ENCODE measurements at regions not wholly inside any gene's neighbourhood (a gene's known extent, or its start where the extent isn't known, plus 50 kb on each side); places are given as distances from the start of the nearest gene placed in this dataset.

- Histone ChIP-seq H3K9me3 (ENCODE audit: control insufficient read depth, insufficient read depth, low read depth, low read length) (no peaks in the 10 kb centered on the region), H3K27ac (ENCODE audit: insufficient read depth, low read length) (no peak overlapping the region), H3K9ac (ENCODE audit: insufficient read depth, low read length) (no peak overlapping the region), H3K4me1 (ENCODE audit: control insufficient read depth, extremely low read depth, insufficient read depth, low read length) (no peaks in the 10 kb centered on the region), H4K20me1 (ENCODE audit: control insufficient read depth, extremely low read depth, insufficient read depth, low read length) (no peaks in the 10 kb centered on the region), H2AFZ (ENCODE audit: low read length) (no peak overlapping the region), H3K27me3 (ENCODE audit: control insufficient read depth, insufficient read depth, low read length) (no peaks in the 10 kb centered on the region), H3K4me3 (replicated peaks in 1 of 4; ENCODE audit: control extremely low read depth in 1 of 4, insufficient read depth in 1 of 4, low read depth in 3 of 4, low read length in 4 of 4) (no peak overlapping the region), H3K36me3 (ENCODE audit: control insufficient read depth, insufficient read depth, low read length) (no peaks in the 10 kb centered on the region), H3K79me2 (ENCODE audit: control insufficient read depth, insufficient read depth, low read length) (no peaks in the 10 kb centered on the region), H3K4me2 (ENCODE audit: extremely low read depth, insufficient read depth, low read length) (no peak overlapping the region)
- TF ChIP-seq EZH2 (IDR thresholded peaks at IDR 0.05; ENCODE audit: low read length, missing control alignments) = no peak
- TF ChIP-seq, protein P1, sequence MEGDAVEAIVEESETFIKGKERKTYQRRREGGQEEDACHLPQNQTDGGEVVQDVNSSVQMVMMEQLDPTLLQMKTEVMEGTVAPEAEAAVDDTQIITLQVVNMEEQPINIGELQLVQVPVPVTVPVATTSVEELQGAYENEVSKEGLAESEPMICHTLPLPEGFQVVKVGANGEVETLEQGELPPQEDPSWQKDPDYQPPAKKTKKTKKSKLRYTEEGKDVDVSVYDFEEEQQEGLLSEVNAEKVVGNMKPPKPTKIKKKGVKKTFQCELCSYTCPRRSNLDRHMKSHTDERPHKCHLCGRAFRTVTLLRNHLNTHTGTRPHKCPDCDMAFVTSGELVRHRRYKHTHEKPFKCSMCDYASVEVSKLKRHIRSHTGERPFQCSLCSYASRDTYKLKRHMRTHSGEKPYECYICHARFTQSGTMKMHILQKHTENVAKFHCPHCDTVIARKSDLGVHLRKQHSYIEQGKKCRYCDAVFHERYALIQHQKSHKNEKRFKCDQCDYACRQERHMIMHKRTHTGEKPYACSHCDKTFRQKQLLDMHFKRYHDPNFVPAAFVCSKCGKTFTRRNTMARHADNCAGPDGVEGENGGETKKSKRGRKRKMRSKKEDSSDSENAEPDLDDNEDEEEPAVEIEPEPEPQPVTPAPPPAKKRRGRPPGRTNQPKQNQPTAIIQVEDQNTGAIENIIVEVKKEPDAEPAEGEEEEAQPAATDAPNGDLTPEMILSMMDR (conservative IDR thresholded peaks at IDR 0.05 in 1 of 2, IDR thresholded peaks at IDR 0.05 in 1 of 2; ENCODE audit: low read depth in 1 of 2, low read length in 2 of 2) = no peak
- DNase-seq (ENCODE audit: low read depth in 2 of 2) = no peak
Measured at GRCh38 chr15:29471306-29471705, 201.7 kb upstream of the NSMCE3 start.

DNA sequence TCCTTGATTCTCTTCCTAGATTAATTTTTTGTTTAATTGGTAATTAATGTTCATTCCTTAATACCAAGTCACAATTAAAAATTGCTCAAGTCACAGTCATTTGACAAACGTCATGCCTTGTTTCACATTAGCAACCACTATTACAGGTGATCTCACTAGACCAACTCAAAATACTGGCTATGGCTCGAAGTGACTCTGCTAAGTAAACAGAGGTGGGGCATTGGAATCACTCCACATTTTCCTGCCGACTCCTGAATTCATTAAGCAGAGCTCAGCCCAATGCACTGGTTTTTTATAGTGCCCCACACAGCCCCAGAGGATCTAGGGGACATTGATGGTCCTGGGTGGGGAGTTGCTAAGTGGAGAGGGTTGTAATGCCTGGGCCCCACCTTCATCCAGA, 201.2 kb upstream of the NSMCE3 start:
- no peaks in the 10 kb centered on the region for H3K36me3 ChIP-seq (ENCODE audit: control insufficient read depth, insufficient read depth, low read length)
- H3K4me1 ChIP-seq (ENCODE audit: control insufficient read depth, extremely low read depth, insufficient read depth, low read length) = no peaks in the 10 kb centered on the region
- no peaks in the 10 kb centered on the region for H3K27me3 ChIP-seq (ENCODE audit: control insufficient read depth, insufficient read depth, low read length)

DNA sequence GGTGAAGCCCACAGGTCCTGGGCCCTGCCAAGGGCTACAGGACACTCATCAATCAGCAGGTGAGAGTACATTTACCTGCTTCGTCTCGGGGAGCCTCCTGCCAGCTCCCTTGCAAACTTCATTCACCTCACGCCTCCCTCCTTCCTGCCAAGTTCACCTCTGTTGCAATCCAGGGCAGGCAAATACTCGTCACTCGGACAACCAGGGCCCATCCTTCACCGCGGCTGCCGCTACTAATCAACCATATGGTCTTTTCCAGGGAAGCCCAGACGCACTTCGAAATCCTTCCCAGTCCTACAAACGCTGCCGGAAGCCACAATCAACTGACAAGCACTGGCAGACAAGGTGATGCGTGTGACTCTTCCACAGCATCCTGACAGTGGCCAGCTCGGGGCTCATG, 200.7 kb upstream of the NSMCE3 start:
- H4K20me1 ChIP-seq (ENCODE audit: control insufficient read depth, extremely low read depth, insufficient read depth, low read length) = no peaks in the 10 kb centered on the region

More for the DNA sequence above, 201.2 kb upstream of the NSMCE3 start:
- no peak overlapping the region for H3K27ac ChIP-seq (ENCODE audit: insufficient read depth, low read length)
- H3K79me2 ChIP-seq (ENCODE audit: control insufficient read depth, insufficient read depth, low read length) = no peaks in the 10 kb centered on the region
- H3K4me2 ChIP-seq (ENCODE audit: extremely low read depth, insufficient read depth, low read length) = no peak overlapping the region
- TF ChIP-seq, protein P1 (conservative IDR thresholded peaks at IDR 0.05 in 1 of 2, IDR thresholded peaks at IDR 0.05 in 1 of 2; ENCODE audit: low read depth in 1 of 2, low read length in 2 of 2) = no peak
- no peak for TF ChIP-seq EZH2 (IDR thresholded peaks at IDR 0.05; ENCODE audit: low read length, missing control alignments)
- H2AFZ ChIP-seq (ENCODE audit: low read length) = no peak overlapping the region
- DNase-seq (ENCODE audit: low read depth in 2 of 2) = no peak
- H3K9me3 ChIP-seq (ENCODE audit: control insufficient read depth, insufficient read depth, low read depth, low read length) = no peaks in the 10 kb centered on the region
- no peak overlapping the region for H3K4me3 ChIP-seq (replicated peaks in 1 of 4; ENCODE audit: control extremely low read depth in 1 of 4, insufficient read depth in 1 of 4, low read depth in 3 of 4, low read length in 4 of 4)
- H3K9ac ChIP-seq (ENCODE audit: insufficient read depth, low read length) = no peak overlapping the region
- H4K20me1 ChIP-seq (ENCODE audit: control insufficient read depth, extremely low read depth, insufficient read depth, low read length) = no peaks in the 10 kb centered on the region

More for the DNA sequence above, 200.7 kb upstream of the NSMCE3 start:
- no peak overlapping the region for H3K9ac ChIP-seq (ENCODE audit: insufficient read depth, low read length)
- H3K36me3 ChIP-seq (ENCODE audit: control insufficient read depth, insufficient read depth, low read length) = no peaks in the 10 kb centered on the region
- TF ChIP-seq, protein P1 (conservative IDR thresholded peaks at IDR 0.05 in 1 of 2, IDR thresholded peaks at IDR 0.05 in 1 of 2; ENCODE audit: low read depth in 1 of 2, low read length in 2 of 2) = no peak
- TF ChIP-seq EZH2 (IDR thresholded peaks at IDR 0.05; ENCODE audit: low read length, missing control alignments) = no peak
- H3K4me1 ChIP-seq (ENCODE audit: control insufficient read depth, extremely low read depth, insufficient read depth, low read length) = no peaks in the 10 kb centered on the region
- H3K79me2 ChIP-seq (ENCODE audit: control insufficient read depth, insufficient read depth, low read length) = no peaks in the 10 kb centered on the region
- DNase-seq (ENCODE audit: low read depth in 2 of 2) = no peak
- no peak overlapping the region for H3K27ac ChIP-seq (ENCODE audit: insufficient read depth, low read length)
- H2AFZ ChIP-seq (ENCODE audit: low read length) = no peak overlapping the region
- no peak overlapping the region for H3K4me2 ChIP-seq (ENCODE audit: extremely low read depth, insufficient read depth, low read length)
- H3K9me3 ChIP-seq (ENCODE audit: control insufficient read depth, insufficient read depth, low read depth, low read length) = no peaks in the 10 kb centered on the region
- H3K4me3 ChIP-seq (replicated peaks in 1 of 4; ENCODE audit: control extremely low read depth in 1 of 4, insufficient read depth in 1 of 4, low read depth in 3 of 4, low read length in 4 of 4) = no peak overlapping the region
- no peaks in the 10 kb centered on the region for H3K27me3 ChIP-seq (ENCODE audit: control insufficient read depth, insufficient read depth, low read length)

Data from fibroblast of lung (primary cell).